Tibial nerve (tissue), 4 donors: ENCODE measurements at regions not wholly inside any gene's neighbourhood (a gene's known extent, or its start where the extent isn't known, plus 50 kb on each side); places are given as distances from the start of the nearest gene placed in this dataset.
"Not testable (repeated sequence)": the region's sequence is repeated elsewhere in the genome, so short reads cannot be mapped to it uniquely, and the experiment has no call there.

Experiments used
- DNase-seq, 2 donors: peaks; one replicate each; pipeline ENCODE4 v3.0.0-alpha.2; 2019; ENCODE audit warnings: low spot score in 2 of 2
- H3K27ac ChIP-seq, 4 donors: fragments of 200-600 bp; sonication (generic) in 3 of 4; one replicate each; pipeline ENCODE4 v1.5.1; 2017 to 2019; ENCODE audit warnings: mild to moderate bottlenecking in 1 of 4
- H3K27me3 ChIP-seq, 2 donors: fragments of 200-600 bp; sonication (generic) in 1 of 2; one replicate each; pipeline versions ENCODE4 v1.5.1 to v1.6.0; 2017 to 2019
- H3K36me3 ChIP-seq, 3 donors: fragments of 200-600 bp; sonication (generic); one replicate each; pipeline ENCODE4 v1.5.1; 2018 to 2019
- H3K4me1 ChIP-seq, 4 donors: fragments of 200-600 bp; sonication (generic) in 3 of 4; one replicate each; pipeline ENCODE4 v1.5.1; 2017 to 2019
- H3K4me3 ChIP-seq, 4 donors: fragments of 200-600 bp; sonication (generic) in 3 of 4; one replicate each; pipeline ENCODE4 v1.5.1; 2017 to 2019; ENCODE audit warnings: mild to moderate bottlenecking in 1 of 4, moderate library complexity in 1 of 4
- H3K9me3 ChIP-seq, 4 donors: fragments of 200-600 bp; sonication (generic) in 3 of 4; one replicate each; pipeline ENCODE4 v1.5.1; 2017 to 2019
- EP300 ChIP-seq, 2 donors: sonication (generic); formaldehyde crosslinking; IDR thresholded peaks; one replicate each; pipeline ENCODE4 v1.6.1; 2017; ENCODE audit warnings: antibody characterized with exemption in 2 of 2, mild to moderate bottlenecking in 1 of 2
- POLR2A ChIP-seq, 2 donors: fragments of 450-650 bp; IDR thresholded peaks; one replicate each; pipeline ENCODE4 v1.6.1; 2017; ENCODE audit warnings: antibody characterized with exemption in 2 of 2, mild to moderate bottlenecking in 2 of 2, moderate library complexity in 2 of 2
- WGBS, 2 donors: methylation state at CpG; one replicate each; pipeline ENCODE4 v1.1.5; 2018; 5-methylcytosine and 5-hydroxymethylcytosine counted together
- TF ChIP-seq, protein P1 (sequence below), 5 experiments: fragments of 200-600 bp in 3 of 5; fragments of 450-650 bp in 2 of 5; sonication (generic) in 3 of 5; IDR thresholded peaks; one replicate each; pipeline ENCODE4 v1.5.1; 2016 to 2019; ENCODE audit warnings: antibody characterized with exemption in 5 of 5, mild to moderate bottlenecking in 3 of 5, moderate library complexity in 2 of 5

DNA sequence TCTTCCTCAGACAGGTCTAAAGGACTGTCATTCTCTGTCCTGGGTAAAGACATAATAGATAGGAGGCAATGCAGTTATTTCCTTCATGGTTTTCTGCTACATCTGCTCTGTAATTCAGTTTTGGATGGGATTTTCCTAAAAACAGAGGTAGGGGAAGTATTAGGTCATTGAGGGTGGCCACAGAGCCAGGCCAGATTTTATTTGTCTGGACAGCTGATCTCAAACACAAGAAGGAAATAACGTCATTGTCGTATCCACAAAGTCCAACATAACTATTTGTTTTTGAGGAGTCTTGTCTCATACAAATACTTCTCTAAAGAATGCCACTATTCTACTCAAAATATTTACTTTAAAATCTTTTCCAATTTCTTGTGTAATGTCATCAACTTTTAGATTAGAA, 154.8 kb upstream of the MAP2 start:
- WGBS, 2 donors: 53 to 65% methylated on average over 2 of the region's 2 CpGs
- Histone ChIP-seq H3K27me3 (no peaks in the 10 kb centered on the region), H3K9me3 (no peaks in the 10 kb centered on the region), H3K4me1 (no peaks in the 10 kb centered on the region), H3K4me3 (no peak overlapping the region), H3K27ac (no peak overlapping the region), H3K36me3 (no peaks in the 10 kb centered on the region)
- DNase-seq: no peak
- TF ChIP-seq EP300 (IDR thresholded peaks at IDR 0.05): no peak

- no peak for DNase-seq
- no peaks in the 10 kb centered on the region for H3K9me3 ChIP-seq
- no peak for TF ChIP-seq EP300 (IDR thresholded peaks at IDR 0.05)
- TF ChIP-seq POLR2A (IDR thresholded peaks at IDR 0.05): no peak
- TF ChIP-seq, protein P1, sequence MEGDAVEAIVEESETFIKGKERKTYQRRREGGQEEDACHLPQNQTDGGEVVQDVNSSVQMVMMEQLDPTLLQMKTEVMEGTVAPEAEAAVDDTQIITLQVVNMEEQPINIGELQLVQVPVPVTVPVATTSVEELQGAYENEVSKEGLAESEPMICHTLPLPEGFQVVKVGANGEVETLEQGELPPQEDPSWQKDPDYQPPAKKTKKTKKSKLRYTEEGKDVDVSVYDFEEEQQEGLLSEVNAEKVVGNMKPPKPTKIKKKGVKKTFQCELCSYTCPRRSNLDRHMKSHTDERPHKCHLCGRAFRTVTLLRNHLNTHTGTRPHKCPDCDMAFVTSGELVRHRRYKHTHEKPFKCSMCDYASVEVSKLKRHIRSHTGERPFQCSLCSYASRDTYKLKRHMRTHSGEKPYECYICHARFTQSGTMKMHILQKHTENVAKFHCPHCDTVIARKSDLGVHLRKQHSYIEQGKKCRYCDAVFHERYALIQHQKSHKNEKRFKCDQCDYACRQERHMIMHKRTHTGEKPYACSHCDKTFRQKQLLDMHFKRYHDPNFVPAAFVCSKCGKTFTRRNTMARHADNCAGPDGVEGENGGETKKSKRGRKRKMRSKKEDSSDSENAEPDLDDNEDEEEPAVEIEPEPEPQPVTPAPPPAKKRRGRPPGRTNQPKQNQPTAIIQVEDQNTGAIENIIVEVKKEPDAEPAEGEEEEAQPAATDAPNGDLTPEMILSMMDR (IDR thresholded peaks at IDR 0.05): no peak
- WGBS, 2 donors: 64 to 74% methylated on average over 3 of the region's 3 CpGs
- no peaks in the 10 kb centered on the region for H3K27me3 ChIP-seq
- H3K27ac ChIP-seq: no peak overlapping the region
- H3K4me3 ChIP-seq: no peak overlapping the region
- no peaks in the 10 kb centered on the region for H3K4me1 ChIP-seq
- no peaks in the 10 kb centered on the region for H3K36me3 ChIP-seq
These were observed 147.8 kb upstream of the MAP2 start for GRCh38 chr2:209276000-209276399.

DNA sequence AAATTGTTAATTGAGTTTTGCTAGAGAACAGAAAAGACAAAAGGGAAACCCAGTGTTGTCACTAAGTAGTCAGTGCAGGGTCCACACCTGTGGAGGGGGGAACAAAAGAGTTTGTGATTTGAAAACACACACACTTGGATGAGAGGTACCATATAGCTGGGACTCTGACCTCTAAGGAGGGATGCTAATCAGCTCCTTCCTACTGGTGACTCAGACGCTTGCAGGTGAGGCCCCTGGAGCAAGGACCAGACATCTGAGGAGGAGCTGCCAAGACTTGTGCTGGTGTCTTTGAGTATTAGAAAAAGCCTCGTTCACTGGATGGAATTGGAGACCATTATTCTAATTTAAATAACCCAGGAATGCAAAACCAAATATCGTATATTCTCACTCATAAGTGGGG, 146.4 kb upstream of the MAP2 start:
- Histone ChIP-seq H3K4me1 (no peaks in the 10 kb centered on the region), H3K9me3 (peaks cover 0 to 5% (median 1%) of the 10 kb centered on the region in 4 donors), H3K27ac (no peak overlapping the region), H3K36me3 (no peaks in the 10 kb centered on the region), H3K4me3 (no peak overlapping the region), H3K27me3 (no peaks in the 10 kb centered on the region)
- no peak for TF ChIP-seq POLR2A (IDR thresholded peaks at IDR 0.05)
- no peak for TF ChIP-seq EP300 (IDR thresholded peaks at IDR 0.05)
- TF ChIP-seq, protein P1 (IDR thresholded peaks at IDR 0.05): no peak
- DNase-seq: no peak
- WGBS, 2 donors: 84% methylated on average over 3 of the region's 3 CpGs

DNA sequence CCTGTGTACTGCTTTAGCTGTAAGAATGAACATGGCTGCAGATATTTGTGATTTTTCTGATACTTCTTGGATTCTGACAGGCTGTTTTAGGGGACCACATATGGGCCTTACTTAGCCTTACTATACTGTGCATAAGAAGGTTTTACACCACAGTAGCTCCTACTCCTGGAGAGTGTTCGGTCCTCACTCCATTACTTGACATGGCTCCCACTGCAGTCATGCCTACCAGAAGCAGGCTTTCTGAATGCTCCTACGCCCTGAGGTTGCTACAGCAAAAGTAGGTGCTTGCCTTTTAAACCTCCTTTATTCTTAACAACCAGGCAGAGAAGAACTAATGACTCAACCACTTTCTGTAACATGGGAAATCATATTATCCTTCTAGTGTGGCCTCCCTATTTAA, 125.2 kb upstream of the MAP2 start:
- Histone ChIP-seq H3K27me3 (no peaks in the 10 kb centered on the region), H3K27ac (no peak overlapping the region), H3K36me3 (no peaks in the 10 kb centered on the region), H3K9me3 (no peaks in the 10 kb centered on the region), H3K4me1 (no peaks in the 10 kb centered on the region), H3K4me3 (no peak overlapping the region)
- 90 to 95% methylated on average over 2 of the region's 2 CpGs for WGBS, 2 donors
- TF ChIP-seq POLR2A (IDR thresholded peaks at IDR 0.05): no peak
- TF ChIP-seq EP300 (IDR thresholded peaks at IDR 0.05): no peak
- TF ChIP-seq, protein P1 (IDR thresholded peaks at IDR 0.05): no peak
- no peak for DNase-seq

GRCh38 chr2:209299478-209299877, 124.4 kb upstream of the MAP2 start:
- H3K27ac ChIP-seq, H3K4me3 ChIP-seq, H3K36me3 ChIP-seq, H3K27me3 ChIP-seq, DNase-seq, H3K4me1 ChIP-seq, H3K9me3 ChIP-seq: not testable (repeated sequence)
- WGBS, 2 donors: 91 to 94% methylated on average over 11 of the region's 11 CpGs

- WGBS, 2 donors: 86 to 88% methylated on average over 9 of the region's 9 CpGs
- H3K27me3 ChIP-seq, H3K36me3 ChIP-seq, DNase-seq, H3K4me1 ChIP-seq, H3K9me3 ChIP-seq, H3K4me3 ChIP-seq, H3K27ac ChIP-seq: not testable (repeated sequence)
These were observed 123.1 kb upstream of the MAP2 start for GRCh38 chr2:209300766-209301165.

- Histone ChIP-seq H3K4me1 (no peaks in the 10 kb centered on the region), H3K36me3 (no peaks in the 10 kb centered on the region), H3K27me3 (no peaks in the 10 kb centered on the region), H3K4me3 (no peak overlapping the region), H3K27ac (no peak overlapping the region), H3K9me3 (no peaks in the 10 kb centered on the region)
- TF ChIP-seq, protein P1 (IDR thresholded peaks at IDR 0.05): no peak
- TF ChIP-seq EP300 (IDR thresholded peaks at IDR 0.05): no peak
- TF ChIP-seq POLR2A (IDR thresholded peaks at IDR 0.05): no peak
- no peak for DNase-seq
- WGBS, 2 donors: 56 to 61% methylated on average over 2 of the region's 2 CpGs
These were observed 118.8 kb upstream of the MAP2 start for GRCh38 chr2:209305026-209305425.
